ENCODE measurements at regions not wholly inside any gene's neighbourhood (a gene's known extent, or its start where the extent isn't known, plus 50 kb on each side); places are given as distances from the start of the nearest gene placed in this dataset.

- no peaks in the 10 kb centered on the region for H3K4me1 Mint-ChIP-seq (ENCODE audit: unreplicated experiment)
- DNase-seq (ENCODE audit: extremely low spot score, unreplicated experiment) = no peak
- no peak overlapping the region for H3K4me3 Mint-ChIP-seq (ENCODE audit: unreplicated experiment)
- no peak for TF ChIP-seq CTCF (IDR thresholded peaks at IDR 0.05)
- no peaks in the 10 kb centered on the region for H3K9me3 Mint-ChIP-seq (ENCODE audit: unreplicated experiment)
- H3K27ac Mint-ChIP-seq (ENCODE audit: unreplicated experiment) = no peak overlapping the region
- no peaks in the 10 kb centered on the region for H3K36me3 Mint-ChIP-seq (ENCODE audit: unreplicated experiment)
- H3K27me3 Mint-ChIP-seq (ENCODE audit: unreplicated experiment) = peaks cover 10% of the 10 kb centered on the region
Observed at GRCh38 chr15:91480426-91480825, 373.1 kb upstream of the SLCO3A1 start.

- Mint-ChIP-seq H3K27ac (ENCODE audit: unreplicated experiment) (no peak overlapping the region), H3K9me3 (ENCODE audit: unreplicated experiment) (no peaks in the 10 kb centered on the region), H3K4me3 (ENCODE audit: unreplicated experiment) (no peak overlapping the region), H3K27me3 (ENCODE audit: unreplicated experiment) (peaks cover 11% of the 10 kb centered on the region), H3K36me3 (ENCODE audit: unreplicated experiment) (no peaks in the 10 kb centered on the region), H3K4me1 (ENCODE audit: unreplicated experiment) (no peaks in the 10 kb centered on the region)
- no peak for DNase-seq (ENCODE audit: extremely low spot score, unreplicated experiment)
- TF ChIP-seq CTCF (IDR thresholded peaks at IDR 0.05) = no peak
Observed at GRCh38 chr15:91482799-91483198, 370.7 kb upstream of the SLCO3A1 start.

- H3K27ac Mint-ChIP-seq (ENCODE audit: unreplicated experiment) = no peak overlapping the region
- DNase-seq (ENCODE audit: extremely low spot score, unreplicated experiment) = no peak
Observed at GRCh38 chr15:91484141-91484540, 369.4 kb upstream of the SLCO3A1 start.

GRCh38 chr15:91488452-91488851 is 365.1 kb upstream of the SLCO3A1 start:
- Mint-ChIP-seq H3K4me3 (ENCODE audit: unreplicated experiment) (no peak overlapping the region), H3K9me3 (ENCODE audit: unreplicated experiment) (no peaks in the 10 kb centered on the region), H3K27me3 (ENCODE audit: unreplicated experiment) (peaks cover 5% of the 10 kb centered on the region), H3K27ac (ENCODE audit: unreplicated experiment) (no peak overlapping the region), H3K36me3 (ENCODE audit: unreplicated experiment) (no peaks in the 10 kb centered on the region), H3K4me1 (ENCODE audit: unreplicated experiment) (no peaks in the 10 kb centered on the region)
- TF ChIP-seq CTCF (IDR thresholded peaks at IDR 0.05) = no peak
- no peak for DNase-seq (ENCODE audit: extremely low spot score, unreplicated experiment)

More at GRCh38 chr15:91484141-91484540, 369.4 kb upstream of the SLCO3A1 start:
- peaks cover 11% of the 10 kb centered on the region for H3K27me3 Mint-ChIP-seq (ENCODE audit: unreplicated experiment)
- no peak overlapping the region for H3K4me3 Mint-ChIP-seq (ENCODE audit: unreplicated experiment)
- no peaks in the 10 kb centered on the region for H3K4me1 Mint-ChIP-seq (ENCODE audit: unreplicated experiment)
- H3K9me3 Mint-ChIP-seq (ENCODE audit: unreplicated experiment) = no peaks in the 10 kb centered on the region
- no peaks in the 10 kb centered on the region for H3K36me3 Mint-ChIP-seq (ENCODE audit: unreplicated experiment)
- TF ChIP-seq CTCF (IDR thresholded peaks at IDR 0.05) = no peak

GRCh38 chr15:91490211-91490610 is 363.3 kb upstream of the SLCO3A1 start:
- DNase-seq (ENCODE audit: extremely low spot score, unreplicated experiment) = no peak
- Mint-ChIP-seq H3K9me3 (ENCODE audit: unreplicated experiment) (no peaks in the 10 kb centered on the region), H3K4me3 (ENCODE audit: unreplicated experiment) (no peak overlapping the region), H3K4me1 (ENCODE audit: unreplicated experiment) (no peaks in the 10 kb centered on the region), H3K27me3 (ENCODE audit: unreplicated experiment) (peaks cover 5% of the 10 kb centered on the region), H3K27ac (ENCODE audit: unreplicated experiment) (no peak overlapping the region), H3K36me3 (ENCODE audit: unreplicated experiment) (no peaks in the 10 kb centered on the region)
- TF ChIP-seq CTCF (IDR thresholded peaks at IDR 0.05) = no peak
